C4-2B (cell line): ENCODE measurements at regions not wholly inside any gene's neighbourhood (a gene's known extent, or its start where the extent isn't known, plus 50 kb on each side); places are given as distances from the start of the nearest gene placed in this dataset.

Experiments
- CTCF ChIP-seq: fragments of 450-650 bp; conservative IDR thresholded peaks from 2 replicates; pipeline ENCODE4 v1.5.1; 2017; ENCODE audit warnings: mild to moderate bottlenecking
- ZFX ChIP-seq: fragments of 450-650 bp; IDR thresholded peaks from 2 replicates; pipeline ENCODE4 v1.6.1; 2017

- TF ChIP-seq CTCF (no peak), ZFX (no peak)
Observed at GRCh38 chr4:54570822-54571221, 86.9 kb upstream of the KIT start.
